ENCODE measurements at regions not wholly inside any gene's neighbourhood (a gene's known extent, or its start where the extent isn't known, plus 50 kb on each side); places are given as distances from the start of the nearest gene placed in this dataset.

- TF ChIP-seq CTCF (conservative IDR thresholded peaks at IDR 0.05; ENCODE audit: low read length), result no peak
- no peak for DNase-seq (ENCODE audit: low read depth)
- no peak overlapping the region for H3K4me3 ChIP-seq (ENCODE audit: low read length)
Measured at GRCh38 chr7:118041251-118041878, 142.6 kb upstream of the LSM8 start.

GRCh38 chr7:118045629-118046028 lies 138.3 kb upstream of the LSM8 start:
- no peak overlapping the region for H3K4me3 ChIP-seq (ENCODE audit: low read length)
- no peak for DNase-seq (ENCODE audit: low read depth)
- TF ChIP-seq CTCF (conservative IDR thresholded peaks at IDR 0.05; ENCODE audit: low read length), result no peak

GRCh38 chr7:118046086-118046485 lies 137.9 kb upstream of the LSM8 start:
- TF ChIP-seq CTCF (conservative IDR thresholded peaks at IDR 0.05; ENCODE audit: low read length), result no peak
- H3K4me3 ChIP-seq (ENCODE audit: low read length), result no peak overlapping the region
- no peak for DNase-seq (ENCODE audit: low read depth)

- no peak for DNase-seq (ENCODE audit: low read depth)
- no peak for TF ChIP-seq CTCF (conservative IDR thresholded peaks at IDR 0.05; ENCODE audit: low read length)
- H3K4me3 ChIP-seq (ENCODE audit: low read length), result no peak overlapping the region
Measured at GRCh38 chr7:118046801-118047200, 137.2 kb upstream of the LSM8 start.

GRCh38 chr7:118052336-118052735 lies 131.6 kb upstream of the LSM8 start:
- no peak for TF ChIP-seq CTCF (conservative IDR thresholded peaks at IDR 0.05; ENCODE audit: low read length)
- no peak for DNase-seq (ENCODE audit: low read depth)
- no peak overlapping the region for H3K4me3 ChIP-seq (ENCODE audit: low read length)

GRCh38 chr7:118053353-118053752 lies 130.6 kb upstream of the LSM8 start:
- no peak for DNase-seq (ENCODE audit: low read depth)
- no peak for TF ChIP-seq CTCF (conservative IDR thresholded peaks at IDR 0.05; ENCODE audit: low read length)
- H3K4me3 ChIP-seq (ENCODE audit: low read length), result no peak overlapping the region

GRCh38 chr7:118054529-118054928 lies 129.4 kb upstream of the LSM8 start:
- no peak for DNase-seq (ENCODE audit: low read depth)
- no peak overlapping the region for H3K4me3 ChIP-seq (ENCODE audit: low read length)
- no peak for TF ChIP-seq CTCF (conservative IDR thresholded peaks at IDR 0.05; ENCODE audit: low read length)
